GM12878 (cell line): ENCODE measurements at regions not wholly inside any gene's neighbourhood (a gene's known extent, or its start where the extent isn't known, plus 50 kb on each side); places are given as distances from the start of the nearest gene placed in this dataset.

ENCODE experiments used
- NKRF ChIP-seq: fragments of 450-650 bp; conservative IDR thresholded peaks from 2 replicates; pipeline ENCODE4 v1.6.1; 2017; ENCODE audit warnings: mild to moderate bottlenecking, moderate library complexity
- TBL1XR1 ChIP-seq: IDR thresholded peaks from 2 replicates; pipeline ENCODE4 v1.6.1; 2012; ENCODE audit warnings: low read depth, low read length, improper control_type of control experiment

- TF ChIP-seq TBL1XR1 (no peak), NKRF (no peak)
These were observed 289.2 kb downstream of the KLF12 start for GRCh38 chr13:73844986-73845385.
